H1 (cell line): ENCODE measurements at regions not wholly inside any gene's neighbourhood (a gene's known extent, or its start where the extent isn't known, plus 50 kb on each side); places are given as distances from the start of the nearest gene placed in this dataset.

ENCODE experiments used
- CHD1 ChIP-seq: IDR thresholded peaks from 2 replicates; pipeline ENCODE4 v1.6.1; 2012; ENCODE audit warnings: low read depth, low read length, improper control_type of control experiment
- EP300 ChIP-seq, 2 experiments: IDR thresholded peaks; 1 replicate in 1 of 2; 2 replicates in 1 of 2; pipeline ENCODE4 v1.6.1; 2011 to 2012; ENCODE audit warnings: low read depth in 2 of 2, low read length in 2 of 2, mild to moderate bottlenecking in 2 of 2, borderline replicate concordance in 1 of 2, inconsistent platforms in 1 of 2, moderate library complexity in 1 of 2
- HDAC6 ChIP-seq: IDR thresholded peaks from one replicate; pipeline ENCODE4 v1.7.1; 2012; ENCODE audit warnings: low read depth, mild to moderate bottlenecking, inconsistent platforms, low read length, moderate library complexity
- MAFK ChIP-seq: IDR thresholded peaks from 2 replicates; pipeline ENCODE4 v1.6.1; 2012; ENCODE audit warnings: low read depth, mild to moderate bottlenecking, improper control_type of control experiment, low read length
- NANOG ChIP-seq: IDR thresholded peaks from 2 replicates; pipeline ENCODE4 v1.6.1; 2011; ENCODE audit warnings: low read length, low read depth, mild to moderate bottlenecking, inconsistent platforms; ENCODE audit not compliant: insufficient read depth, poor library complexity, severe bottlenecking
- RNF2 ChIP-seq: fragments of 200-900, 300-1000 bp; sonication (generic); IDR thresholded peaks from 2 replicates; pipeline ENCODE4 v1.7.1; 2016; ENCODE audit warnings: borderline replicate concordance, low read depth, mild to moderate bottlenecking, antibody characterized with exemption, low read length; ENCODE audit not compliant: poor library complexity, severe bottlenecking; ENCODE audit errors: missing control alignments
- SP2 ChIP-seq: IDR thresholded peaks from 2 replicates; pipeline ENCODE4 v1.6.1; 2012; ENCODE audit warnings: mild to moderate bottlenecking, low read length, inconsistent platforms
- YY1 ChIP-seq: IDR thresholded peaks from 2 replicates; pipeline ENCODE4 v1.6.1; 2011; ENCODE audit warnings: low read depth, mild to moderate bottlenecking, low read length
- TF ChIP-seq, protein P1 (sequence below): fragments of 300-600 bp; sonication (generic); IDR thresholded peaks from 2 replicates; pipeline ENCODE4 v1.7.1; 2012; ENCODE audit warnings: low read length, moderate library complexity, mild to moderate bottlenecking, inconsistent platforms; ENCODE audit not compliant: insufficient replicate concordance

GRCh38 chr4:138650929-138651448 is 364.6 kb upstream of the NOCT start (continued):
- TF ChIP-seq, protein P1, sequence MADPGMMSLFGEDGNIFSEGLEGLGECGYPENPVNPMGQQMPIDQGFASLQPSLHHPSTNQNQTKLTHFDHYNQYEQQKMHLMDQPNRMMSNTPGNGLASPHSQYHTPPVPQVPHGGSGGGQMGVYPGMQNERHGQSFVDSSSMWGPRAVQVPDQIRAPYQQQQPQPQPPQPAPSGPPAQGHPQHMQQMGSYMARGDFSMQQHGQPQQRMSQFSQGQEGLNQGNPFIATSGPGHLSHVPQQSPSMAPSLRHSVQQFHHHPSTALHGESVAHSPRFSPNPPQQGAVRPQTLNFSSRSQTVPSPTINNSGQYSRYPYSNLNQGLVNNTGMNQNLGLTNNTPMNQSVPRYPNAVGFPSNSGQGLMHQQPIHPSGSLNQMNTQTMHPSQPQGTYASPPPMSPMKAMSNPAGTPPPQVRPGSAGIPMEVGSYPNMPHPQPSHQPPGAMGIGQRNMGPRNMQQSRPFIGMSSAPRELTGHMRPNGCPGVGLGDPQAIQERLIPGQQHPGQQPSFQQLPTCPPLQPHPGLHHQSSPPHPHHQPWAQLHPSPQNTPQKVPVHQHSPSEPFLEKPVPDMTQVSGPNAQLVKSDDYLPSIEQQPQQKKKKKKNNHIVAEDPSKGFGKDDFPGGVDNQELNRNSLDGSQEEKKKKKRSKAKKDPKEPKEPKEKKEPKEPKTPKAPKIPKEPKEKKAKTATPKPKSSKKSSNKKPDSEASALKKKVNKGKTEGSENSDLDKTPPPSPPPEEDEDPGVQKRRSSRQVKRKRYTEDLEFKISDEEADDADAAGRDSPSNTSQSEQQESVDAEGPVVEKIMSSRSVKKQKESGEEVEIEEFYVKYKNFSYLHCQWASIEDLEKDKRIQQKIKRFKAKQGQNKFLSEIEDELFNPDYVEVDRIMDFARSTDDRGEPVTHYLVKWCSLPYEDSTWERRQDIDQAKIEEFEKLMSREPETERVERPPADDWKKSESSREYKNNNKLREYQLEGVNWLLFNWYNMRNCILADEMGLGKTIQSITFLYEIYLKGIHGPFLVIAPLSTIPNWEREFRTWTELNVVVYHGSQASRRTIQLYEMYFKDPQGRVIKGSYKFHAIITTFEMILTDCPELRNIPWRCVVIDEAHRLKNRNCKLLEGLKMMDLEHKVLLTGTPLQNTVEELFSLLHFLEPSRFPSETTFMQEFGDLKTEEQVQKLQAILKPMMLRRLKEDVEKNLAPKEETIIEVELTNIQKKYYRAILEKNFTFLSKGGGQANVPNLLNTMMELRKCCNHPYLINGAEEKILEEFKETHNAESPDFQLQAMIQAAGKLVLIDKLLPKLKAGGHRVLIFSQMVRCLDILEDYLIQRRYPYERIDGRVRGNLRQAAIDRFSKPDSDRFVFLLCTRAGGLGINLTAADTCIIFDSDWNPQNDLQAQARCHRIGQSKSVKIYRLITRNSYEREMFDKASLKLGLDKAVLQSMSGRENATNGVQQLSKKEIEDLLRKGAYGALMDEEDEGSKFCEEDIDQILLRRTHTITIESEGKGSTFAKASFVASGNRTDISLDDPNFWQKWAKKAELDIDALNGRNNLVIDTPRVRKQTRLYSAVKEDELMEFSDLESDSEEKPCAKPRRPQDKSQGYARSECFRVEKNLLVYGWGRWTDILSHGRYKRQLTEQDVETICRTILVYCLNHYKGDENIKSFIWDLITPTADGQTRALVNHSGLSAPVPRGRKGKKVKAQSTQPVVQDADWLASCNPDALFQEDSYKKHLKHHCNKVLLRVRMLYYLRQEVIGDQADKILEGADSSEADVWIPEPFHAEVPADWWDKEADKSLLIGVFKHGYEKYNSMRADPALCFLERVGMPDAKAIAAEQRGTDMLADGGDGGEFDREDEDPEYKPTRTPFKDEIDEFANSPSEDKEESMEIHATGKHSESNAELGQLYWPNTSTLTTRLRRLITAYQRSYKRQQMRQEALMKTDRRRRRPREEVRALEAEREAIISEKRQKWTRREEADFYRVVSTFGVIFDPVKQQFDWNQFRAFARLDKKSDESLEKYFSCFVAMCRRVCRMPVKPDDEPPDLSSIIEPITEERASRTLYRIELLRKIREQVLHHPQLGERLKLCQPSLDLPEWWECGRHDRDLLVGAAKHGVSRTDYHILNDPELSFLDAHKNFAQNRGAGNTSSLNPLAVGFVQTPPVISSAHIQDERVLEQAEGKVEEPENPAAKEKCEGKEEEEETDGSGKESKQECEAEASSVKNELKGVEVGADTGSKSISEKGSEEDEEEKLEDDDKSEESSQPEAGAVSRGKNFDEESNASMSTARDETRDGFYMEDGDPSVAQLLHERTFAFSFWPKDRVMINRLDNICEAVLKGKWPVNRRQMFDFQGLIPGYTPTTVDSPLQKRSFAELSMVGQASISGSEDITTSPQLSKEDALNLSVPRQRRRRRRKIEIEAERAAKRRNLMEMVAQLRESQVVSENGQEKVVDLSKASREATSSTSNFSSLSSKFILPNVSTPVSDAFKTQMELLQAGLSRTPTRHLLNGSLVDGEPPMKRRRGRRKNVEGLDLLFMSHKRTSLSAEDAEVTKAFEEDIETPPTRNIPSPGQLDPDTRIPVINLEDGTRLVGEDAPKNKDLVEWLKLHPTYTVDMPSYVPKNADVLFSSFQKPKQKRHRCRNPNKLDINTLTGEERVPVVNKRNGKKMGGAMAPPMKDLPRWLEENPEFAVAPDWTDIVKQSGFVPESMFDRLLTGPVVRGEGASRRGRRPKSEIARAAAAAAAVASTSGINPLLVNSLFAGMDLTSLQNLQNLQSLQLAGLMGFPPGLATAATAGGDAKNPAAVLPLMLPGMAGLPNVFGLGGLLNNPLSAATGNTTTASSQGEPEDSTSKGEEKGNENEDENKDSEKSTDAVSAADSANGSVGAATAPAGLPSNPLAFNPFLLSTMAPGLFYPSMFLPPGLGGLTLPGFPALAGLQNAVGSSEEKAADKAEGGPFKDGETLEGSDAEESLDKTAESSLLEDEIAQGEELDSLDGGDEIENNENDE = no peak
- TF ChIP-seq YY1 = no peak
- TF ChIP-seq CHD1 = no peak
- no peak for TF ChIP-seq NANOG
- no peak for TF ChIP-seq EP300 (IDR thresholded peaks at IDR 0.05; ENCODE audit: borderline replicate concordance in 1 of 2, low read depth in 2 of 2, low read length in 2 of 2)
- TF ChIP-seq MAFK = no peak
- TF ChIP-seq HDAC6 = no peak
- no peak for TF ChIP-seq RNF2
- TF ChIP-seq SP2 = no peak
